Natural killer cell (primary cell): ENCODE measurements at regions not wholly inside any gene's neighbourhood (a gene's known extent, or its start where the extent isn't known, plus 50 kb on each side); places are given as distances from the start of the nearest gene placed in this dataset.
A peak's percentile ranks its signal among the peaks of the same experiment; 100 is the strongest.

ENCODE experiments used
- ATAC-seq, 3 donors: fragments of 150-1000 bp in 2 of 3; fragments of 200-7000 bp in 1 of 3; cut with Tn5 transposase; 1 replicate in 1 of 3; 2 replicates in 2 of 3; pipeline ENCODE4 v1.10.0; 2021; ENCODE audit warnings: mild to moderate bottlenecking in 2 of 3, moderate library complexity in 2 of 3
- DNase-seq, 2 donors: peaks; one replicate each; pipeline versions ENCODE4 v3.0.0 to v3.0.0-alpha.2; 2013 to 2021; ENCODE audit warnings: mixed read lengths in 1 of 2
- H3K27ac ChIP-seq: one replicate; pipeline ENCODE4 v1.5.1; 2013; ENCODE audit warnings: mild to moderate bottlenecking, low read length
- H3K27me3 ChIP-seq: one replicate; pipeline ENCODE4 v1.6.1; 2013; ENCODE audit warnings: low read length; ENCODE audit not compliant: control insufficient read depth, insufficient read depth
- H3K36me3 ChIP-seq: one replicate; pipeline ENCODE4 v1.6.1; 2013; ENCODE audit warnings: low read length; ENCODE audit not compliant: control insufficient read depth, insufficient read depth
- H3K4me1 ChIP-seq: one replicate; pipeline ENCODE4 v1.6.1; 2013; ENCODE audit warnings: low read length; ENCODE audit not compliant: control insufficient read depth, insufficient read depth
- H3K4me3 ChIP-seq: one replicate; pipeline ENCODE4 v1.5.1; 2013; ENCODE audit warnings: low read length
- H3K9me3 ChIP-seq: one replicate; pipeline ENCODE4 v1.6.1; 2013; ENCODE audit warnings: low read length; ENCODE audit not compliant: control insufficient read depth, insufficient read depth
- H3K27ac Mint-ChIP-seq, 2 donors: one replicate each; pipeline ENCODE4 v1.8.0; 2022; ENCODE audit warnings: mild to moderate bottlenecking in 2 of 2, mixed read lengths in 2 of 2, moderate library complexity in 1 of 2
- H3K27me3 Mint-ChIP-seq, 2 donors: one replicate each; pipeline ENCODE4 v1.8.0; 2022; ENCODE audit warnings: low read depth in 2 of 2, mixed read lengths in 2 of 2
- H3K36me3 Mint-ChIP-seq: one replicate; pipeline ENCODE4 v1.8.0; 2022; ENCODE audit warnings: mixed read lengths
- H3K4me1 Mint-ChIP-seq, 2 donors: one replicate each; pipeline ENCODE4 v1.8.0; 2022; ENCODE audit warnings: mixed read lengths in 2 of 2
- H3K4me3 Mint-ChIP-seq: one replicate; pipeline ENCODE4 v1.8.0; 2022; ENCODE audit warnings: mild to moderate bottlenecking, moderate library complexity, mixed read lengths
- H3K9me3 Mint-ChIP-seq, 2 donors: one replicate each; pipeline ENCODE4 v1.8.0; 2022; ENCODE audit warnings: mixed read lengths in 2 of 2
- WGBS: methylation state at CpG from one replicate; pipeline ENCODE4 v1.1.7; 2013; ENCODE audit warnings: missing lambda C conversion rate; ENCODE audit not compliant: insufficient coverage; 5-methylcytosine and 5-hydroxymethylcytosine counted together
- intact Hi-C: fragments of 100-400 bp; cut with micrococcal nuclease; formaldehyde crosslinking; loops from one replicate; pipeline ENCODE4 v1.14.2; 2022
- TF ChIP-seq, protein P1 (sequence below): fragments of 200-600 bp; IDR thresholded peaks from one replicate; pipeline ENCODE4 v1.8.0; 2022; ENCODE audit warnings: antibody characterized with exemption

DNA sequence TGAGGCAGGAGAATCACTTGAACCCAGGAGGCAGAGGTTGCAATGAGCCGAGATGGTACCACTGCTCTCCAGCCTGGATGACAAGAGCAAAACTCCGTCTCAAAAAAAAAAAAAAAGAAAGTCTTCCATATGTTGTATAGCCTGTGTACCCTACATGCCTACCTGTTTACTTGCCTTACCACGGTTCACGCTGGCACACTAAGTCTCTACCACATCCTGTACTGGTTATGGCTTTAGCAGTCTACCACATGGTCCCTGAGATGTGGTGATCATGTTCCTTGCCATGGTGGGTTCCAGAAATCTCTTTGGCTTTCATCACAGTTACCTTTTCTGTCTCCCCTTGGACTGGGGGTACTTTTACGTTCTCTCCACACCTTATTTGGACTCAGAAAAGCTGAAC is 63.8 kb upstream of the TBC1D5 start:
- no peaks in the 10 kb centered on the region for H3K36me3 Mint-ChIP-seq
- intact Hi-C loops: no loop called here
- H3K4me1 ChIP-seq: no peaks in the 10 kb centered on the region
- H3K9me3 Mint-ChIP-seq: no peaks in the 10 kb centered on the region
- H3K4me3 ChIP-seq: no peak overlapping the region
- no peak overlapping the region for H3K27ac ChIP-seq
- peaks cover 9% of the 10 kb centered on the region for H3K27me3 ChIP-seq
- peak in 2 of 3 donors; percentile 44 to 62 for ATAC-seq
- TF ChIP-seq, protein P1, sequence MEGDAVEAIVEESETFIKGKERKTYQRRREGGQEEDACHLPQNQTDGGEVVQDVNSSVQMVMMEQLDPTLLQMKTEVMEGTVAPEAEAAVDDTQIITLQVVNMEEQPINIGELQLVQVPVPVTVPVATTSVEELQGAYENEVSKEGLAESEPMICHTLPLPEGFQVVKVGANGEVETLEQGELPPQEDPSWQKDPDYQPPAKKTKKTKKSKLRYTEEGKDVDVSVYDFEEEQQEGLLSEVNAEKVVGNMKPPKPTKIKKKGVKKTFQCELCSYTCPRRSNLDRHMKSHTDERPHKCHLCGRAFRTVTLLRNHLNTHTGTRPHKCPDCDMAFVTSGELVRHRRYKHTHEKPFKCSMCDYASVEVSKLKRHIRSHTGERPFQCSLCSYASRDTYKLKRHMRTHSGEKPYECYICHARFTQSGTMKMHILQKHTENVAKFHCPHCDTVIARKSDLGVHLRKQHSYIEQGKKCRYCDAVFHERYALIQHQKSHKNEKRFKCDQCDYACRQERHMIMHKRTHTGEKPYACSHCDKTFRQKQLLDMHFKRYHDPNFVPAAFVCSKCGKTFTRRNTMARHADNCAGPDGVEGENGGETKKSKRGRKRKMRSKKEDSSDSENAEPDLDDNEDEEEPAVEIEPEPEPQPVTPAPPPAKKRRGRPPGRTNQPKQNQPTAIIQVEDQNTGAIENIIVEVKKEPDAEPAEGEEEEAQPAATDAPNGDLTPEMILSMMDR: no peak
- WGBS: 55% methylated on average over 5 of the region's 5 CpGs
- H3K4me1 Mint-ChIP-seq: peaks cover 0 to 7% of the 10 kb centered on the region in 2 donors
- no peaks in the 10 kb centered on the region for H3K9me3 ChIP-seq
- DNase-seq: peak in 1 of 2 donors; percentile 44
- peaks cover 8 to 40% of the 10 kb centered on the region in 2 donors for H3K27me3 Mint-ChIP-seq
- no peak overlapping the region for H3K27ac Mint-ChIP-seq
- H3K4me3 Mint-ChIP-seq: no peak overlapping the region
- no peaks in the 10 kb centered on the region for H3K36me3 ChIP-seq

DNA sequence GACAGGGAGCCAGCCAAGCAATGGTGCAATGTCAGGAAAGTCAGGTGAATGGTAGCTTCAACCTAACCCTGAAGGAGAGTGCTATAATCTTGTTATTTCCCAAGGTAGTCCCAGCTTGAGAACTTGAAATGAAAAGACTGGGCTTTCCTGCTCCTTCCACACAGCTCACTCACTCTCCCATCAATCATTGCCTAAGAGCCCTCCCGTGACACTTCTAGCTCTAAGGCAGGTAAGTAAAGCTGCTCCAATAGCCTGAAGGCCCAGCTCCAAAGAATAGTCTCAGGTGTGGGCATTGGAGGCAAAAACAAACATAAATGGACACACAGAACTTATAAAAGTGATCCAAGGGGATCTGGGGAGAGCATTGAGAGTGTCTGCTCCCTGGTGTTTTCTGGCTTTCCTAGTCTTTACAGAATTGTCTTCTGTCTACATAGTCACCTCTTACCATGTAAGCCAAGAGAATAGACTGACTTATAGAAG is 63.1 kb upstream of the TBC1D5 start:
- H3K27me3 Mint-ChIP-seq: peaks cover 4 to 33% of the 10 kb centered on the region in 2 donors
- ATAC-seq: no peak
- H3K27ac Mint-ChIP-seq: no peak overlapping the region

DNA sequence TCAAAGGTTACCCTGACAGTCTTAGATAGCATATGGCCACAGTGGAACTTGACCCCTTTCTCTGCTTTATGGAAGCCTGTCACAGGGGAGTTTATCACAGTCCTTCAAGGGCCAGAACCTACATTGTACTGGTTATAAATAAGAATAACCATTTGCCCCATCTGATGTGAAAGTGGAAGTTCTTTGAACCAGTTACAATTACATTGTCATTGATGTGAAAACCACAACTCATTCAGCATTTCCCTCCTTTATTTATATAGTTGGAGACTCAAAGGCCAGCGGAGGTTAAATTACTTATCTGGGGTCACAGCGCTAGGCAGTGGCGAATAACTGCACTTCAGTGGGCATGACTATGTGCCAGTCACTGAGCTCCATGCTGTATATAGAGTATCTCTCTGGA is 60.5 kb upstream of the TBC1D5 start:
- 28% methylated on average over 3 of the region's 3 CpGs for WGBS
- Mint-ChIP-seq H3K4me3 (no peak overlapping the region), H3K27me3 (peaks cover 6 to 10% of the 10 kb centered on the region in 2 donors), H3K27ac (no peak overlapping the region), H3K36me3 (no peaks in the 10 kb centered on the region), H3K4me1 (peaks cover 0 to 7% of the 10 kb centered on the region in 2 donors), H3K9me3 (no peaks in the 10 kb centered on the region)
- peak in 1 of 3 donors; percentile 45 for ATAC-seq
- no peak for DNase-seq
- peaks cover 3% of the 10 kb centered on the region for H3K27me3 ChIP-seq
- H3K36me3 ChIP-seq: no peaks in the 10 kb centered on the region
- TF ChIP-seq, protein P1: no peak
- H3K4me1 ChIP-seq: no peaks in the 10 kb centered on the region
- H3K4me3 ChIP-seq: no peak overlapping the region
- no peak overlapping the region for H3K27ac ChIP-seq
- intact Hi-C loops: no loop called here
- no peaks in the 10 kb centered on the region for H3K9me3 ChIP-seq

More for the DNA sequence above, 63.1 kb upstream of the TBC1D5 start:
- intact Hi-C loops: no loop called here
- Histone ChIP-seq H3K4me3 (no peak overlapping the region), H3K36me3 (no peaks in the 10 kb centered on the region), H3K27ac (no peak overlapping the region), H3K4me1 (no peaks in the 10 kb centered on the region), H3K27me3 (peaks cover 9% of the 10 kb centered on the region), H3K9me3 (no peaks in the 10 kb centered on the region)
- no peak overlapping the region for H3K4me3 Mint-ChIP-seq
- H3K4me1 Mint-ChIP-seq: peaks cover 0 to 7% of the 10 kb centered on the region in 2 donors
- TF ChIP-seq, protein P1: no peak
- no peaks in the 10 kb centered on the region for H3K9me3 Mint-ChIP-seq
- no peak for DNase-seq
- no peaks in the 10 kb centered on the region for H3K36me3 Mint-ChIP-seq
- WGBS: 100% methylated on average over 1 of the region's 1 CpG

DNA sequence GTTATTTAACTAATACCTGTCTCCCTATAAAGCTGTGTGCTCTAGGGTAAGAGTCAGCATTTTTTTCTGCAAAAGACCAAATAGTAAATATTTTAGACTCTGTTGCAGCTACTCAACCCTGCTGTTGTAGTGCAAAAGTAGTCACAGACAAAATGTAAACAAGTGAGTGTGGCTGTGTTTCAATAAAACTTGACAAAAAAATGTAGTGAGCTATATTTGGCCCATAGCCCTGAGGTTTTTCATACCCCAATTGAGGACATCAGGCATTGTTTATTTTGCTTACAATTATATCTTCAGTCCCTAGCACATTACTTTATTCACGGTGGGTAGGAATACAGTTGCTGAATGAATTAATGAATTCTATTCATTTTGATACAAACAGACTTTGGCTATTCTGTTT is 58.7 kb upstream of the TBC1D5 start:
- no peak overlapping the region for H3K4me3 Mint-ChIP-seq
- TF ChIP-seq, protein P1: no peak
- ATAC-seq (no peak), DNase-seq (no peak)
- H3K27ac ChIP-seq: no peak overlapping the region
- H3K9me3 ChIP-seq: no peaks in the 10 kb centered on the region
- peaks cover 3% of the 10 kb centered on the region for H3K27me3 ChIP-seq
- intact Hi-C loops: no loop called here
- H3K4me1 Mint-ChIP-seq: no peaks in the 10 kb centered on the region
- H3K27ac Mint-ChIP-seq: no peak overlapping the region
- no CpG with 5 or more reads among the region's 1 CpG for WGBS
- H3K27me3 Mint-ChIP-seq: peaks cover 0 to 2% of the 10 kb centered on the region in 2 donors
- H3K36me3 ChIP-seq: no peaks in the 10 kb centered on the region
- H3K4me3 ChIP-seq: no peak overlapping the region
- no peaks in the 10 kb centered on the region for H3K4me1 ChIP-seq
- H3K9me3 Mint-ChIP-seq: no peaks in the 10 kb centered on the region
- no peaks in the 10 kb centered on the region for H3K36me3 Mint-ChIP-seq
